GM19324 (cell line): ENCODE measurements at regions not wholly inside any gene's neighbourhood (a gene's known extent, or its start where the extent isn't known, plus 50 kb on each side); places are given as distances from the start of the nearest gene placed in this dataset.
"Not testable (repeated sequence)": the region's sequence is repeated elsewhere in the genome, so short reads cannot be mapped to it uniquely, and the experiment has no call there.

ENCODE experiments used
- ATAC-seq: cut with Tn5 transposase; IDR thresholded peaks from one replicate; pipeline ENCODE4 v1.9.1; 2021; ENCODE audit warnings: mild to moderate bottlenecking, moderate library complexity; ENCODE audit not compliant: unreplicated experiment, low FRiP score

DNA sequence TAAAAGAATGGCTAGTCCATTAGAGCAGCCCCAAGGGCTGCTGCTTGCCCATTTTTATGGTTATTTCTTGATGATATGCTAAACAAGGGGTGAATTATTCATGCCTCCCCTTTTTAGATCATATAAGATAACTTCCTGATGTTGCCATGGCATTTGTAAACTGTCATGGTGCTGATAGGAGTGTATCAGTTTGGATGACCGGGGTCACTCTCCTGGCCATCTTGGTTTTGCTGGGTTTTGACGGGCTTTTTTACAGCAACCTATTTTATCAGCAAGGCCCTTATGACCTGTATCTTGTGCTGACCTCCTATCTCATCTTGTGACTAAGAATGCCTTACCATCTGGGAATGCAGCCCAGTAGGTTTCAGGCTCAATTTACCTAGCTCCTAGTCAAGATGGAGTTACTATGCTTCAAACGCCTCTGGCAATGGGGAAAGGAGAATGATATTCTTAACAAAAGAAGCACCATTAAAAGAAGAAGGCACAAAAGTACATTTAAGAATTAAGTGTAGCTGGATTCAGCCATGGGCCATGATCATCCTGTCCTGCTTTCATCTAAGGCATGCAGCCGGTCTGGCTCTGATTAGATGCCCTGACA, 1156.0 kb downstream of the PCDH9 start:
- no peak for ATAC-seq

DNA sequence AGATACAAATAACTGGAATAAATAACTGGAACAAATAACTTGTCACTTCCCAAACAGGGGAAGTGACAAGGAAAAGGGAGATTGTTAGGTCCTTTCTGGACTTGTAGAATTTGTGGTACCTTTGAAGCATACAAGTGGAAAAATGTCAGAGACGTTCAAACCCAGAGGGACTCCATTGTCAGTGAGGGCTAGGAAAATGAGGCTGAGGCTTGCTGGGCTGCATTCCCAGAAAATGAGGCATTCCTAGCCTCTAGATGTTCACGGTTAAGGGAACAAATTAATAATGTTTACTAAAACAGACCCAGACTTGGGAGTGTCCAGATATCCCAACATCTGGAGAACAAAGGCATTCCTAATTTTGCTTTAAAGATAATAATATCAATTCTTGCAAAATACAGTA, 1158.0 kb downstream of the PCDH9 start:
- not testable (repeated sequence) for ATAC-seq

DNA sequence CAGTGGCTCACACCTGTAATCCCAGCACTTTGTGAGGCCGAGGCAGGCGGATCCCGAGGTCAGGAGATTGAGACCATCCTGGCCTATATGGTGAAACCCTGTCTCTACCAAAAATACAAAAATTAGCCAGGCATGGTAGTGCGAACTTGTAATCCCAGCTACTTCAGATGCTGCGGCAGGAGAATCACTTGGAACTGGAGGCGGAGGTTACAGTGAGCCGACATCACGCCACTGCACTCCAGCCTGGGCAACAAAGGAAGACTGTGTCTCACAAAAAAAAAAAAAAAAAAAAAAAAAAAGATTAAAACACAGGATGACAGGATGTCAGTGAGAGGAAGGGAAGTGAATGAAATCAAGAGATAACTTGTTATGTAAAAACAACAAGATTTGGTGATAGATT, 1158.5 kb downstream of the PCDH9 start:
- ATAC-seq = no peak

DNA sequence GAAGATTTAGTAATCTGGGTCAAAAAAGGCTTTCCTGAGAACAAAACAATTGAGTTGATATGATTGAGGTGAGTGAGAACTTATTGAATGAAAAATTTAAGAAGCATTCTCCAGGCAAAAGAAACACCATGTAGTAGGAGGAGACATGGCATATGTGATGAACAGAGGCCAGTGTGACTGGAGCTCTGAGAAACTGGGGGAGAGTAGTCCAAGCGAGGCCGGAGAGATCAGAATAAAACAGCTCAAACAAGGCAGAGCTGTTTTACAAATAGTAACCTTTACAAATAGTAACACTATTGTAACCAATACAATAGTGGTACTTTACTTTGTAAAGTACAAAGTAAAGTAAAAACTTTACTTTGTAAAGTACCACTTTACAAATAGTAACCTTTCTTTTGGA, 1159.1 kb downstream of the PCDH9 start:
- ATAC-seq = no peak

DNA sequence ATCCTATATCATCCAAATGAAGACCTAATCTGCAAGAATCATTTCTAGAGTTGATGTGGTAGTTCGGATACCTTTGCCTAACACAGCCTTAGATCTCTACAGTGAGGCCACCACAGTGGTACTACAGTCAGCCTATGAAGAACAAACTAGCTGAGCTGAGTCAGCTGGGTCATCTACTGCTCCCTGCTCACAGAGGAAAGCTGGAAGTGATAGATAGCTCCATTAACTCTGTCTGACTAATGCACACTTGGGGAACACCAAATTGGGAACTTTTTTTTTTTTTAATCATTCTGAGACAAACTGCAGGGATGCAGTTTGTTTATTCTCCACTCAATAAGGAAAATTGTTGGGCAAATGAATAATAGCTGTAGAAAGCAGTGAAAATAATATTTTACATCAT, 1160.6 kb downstream of the PCDH9 start:
- ATAC-seq = no peak

DNA sequence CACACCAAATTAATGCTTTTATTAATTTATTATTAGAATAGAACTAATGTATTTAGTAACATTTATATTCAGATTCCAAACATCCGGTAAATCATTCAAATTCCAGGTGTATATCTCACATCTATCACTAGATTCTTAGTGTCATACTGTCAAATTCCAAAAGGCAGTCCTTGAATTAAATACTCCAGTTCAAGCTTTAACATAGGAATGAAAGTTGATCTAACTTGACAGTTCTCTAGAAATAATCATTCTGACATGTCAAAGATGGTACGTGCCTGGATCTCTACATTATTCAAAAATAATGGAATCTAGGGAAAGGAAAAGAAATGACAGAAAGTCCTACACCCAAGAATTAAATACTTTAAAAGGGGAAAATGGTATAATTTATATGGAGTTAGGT, 1161.5 kb downstream of the PCDH9 start:
- no peak for ATAC-seq

DNA sequence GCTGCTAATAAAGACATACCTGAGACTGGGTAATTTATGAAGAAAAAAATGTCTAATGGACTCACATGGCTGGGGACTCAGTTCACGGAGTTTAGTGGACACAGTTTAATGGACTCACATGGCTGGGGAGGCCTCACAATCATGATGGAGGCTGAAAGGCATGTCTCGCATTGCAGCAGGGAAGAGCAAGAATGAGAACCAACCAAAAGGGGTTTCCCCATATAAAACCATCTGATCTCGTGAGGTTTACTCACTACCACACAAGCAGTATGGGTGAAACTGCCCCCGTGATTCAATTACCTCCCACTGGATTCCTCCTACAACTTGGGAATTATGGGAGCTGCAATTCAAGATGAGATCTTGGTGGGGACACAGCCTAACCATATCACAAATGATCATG, 1181.2 kb downstream of the PCDH9 start:
- no peak for ATAC-seq

DNA sequence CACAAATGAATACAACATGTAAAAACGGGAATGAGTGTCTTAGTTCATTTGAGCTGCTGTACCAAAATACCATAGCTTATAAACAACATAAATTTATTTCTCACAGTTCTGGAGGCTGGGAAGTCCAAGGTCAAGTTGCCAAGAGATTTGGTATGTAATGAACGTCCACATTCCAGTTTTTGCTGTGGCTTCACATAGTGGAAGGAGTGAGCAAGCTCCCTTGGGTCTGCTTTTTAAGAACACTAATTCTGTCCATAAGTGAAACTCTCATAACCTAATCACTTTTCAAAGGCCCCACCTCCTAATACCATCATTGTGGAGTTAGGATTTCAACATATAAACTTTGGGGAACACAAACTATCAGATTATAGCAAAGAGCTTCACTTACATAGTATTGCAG, 1189.6 kb downstream of the PCDH9 start:
- ATAC-seq = no peak

DNA sequence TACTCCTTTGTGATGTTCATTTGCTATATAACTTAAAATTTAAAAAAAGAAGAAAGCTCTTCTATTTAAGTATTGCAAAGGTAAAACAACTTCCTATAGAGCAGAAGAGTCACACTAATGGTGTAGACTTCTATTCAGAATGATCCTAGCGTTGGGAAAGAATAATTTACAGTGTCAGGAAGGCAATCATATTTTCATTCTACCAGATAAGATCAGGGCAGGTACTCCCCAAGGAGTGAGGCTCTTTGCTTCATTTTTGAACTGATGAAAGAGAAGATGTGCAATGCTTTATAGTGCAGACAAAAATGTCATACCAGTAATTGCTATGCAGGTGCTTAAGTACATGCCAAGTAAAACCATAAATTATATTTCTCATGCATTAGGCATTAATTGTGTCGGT, 1193.0 kb downstream of the PCDH9 start:
- no peak for ATAC-seq

DNA sequence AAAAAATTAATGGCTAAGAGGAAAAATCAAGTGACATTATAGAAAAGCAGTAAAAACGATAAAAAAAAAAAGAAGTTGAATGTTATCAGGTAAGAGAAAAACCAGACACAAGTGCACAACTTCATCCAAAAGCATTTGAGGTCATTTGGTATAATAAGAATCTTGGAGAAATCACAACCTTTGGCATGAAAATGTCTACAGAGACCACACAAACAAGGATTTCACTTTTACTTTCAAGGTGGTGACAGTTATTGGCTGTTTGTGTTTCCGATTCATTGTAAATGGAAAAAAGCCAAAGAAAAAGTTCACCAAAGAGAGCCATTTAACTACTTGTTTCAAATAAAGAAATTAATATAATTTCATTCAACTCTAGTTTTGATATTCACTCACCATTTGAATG, 1193.5 kb downstream of the PCDH9 start:
- no peak for ATAC-seq

DNA sequence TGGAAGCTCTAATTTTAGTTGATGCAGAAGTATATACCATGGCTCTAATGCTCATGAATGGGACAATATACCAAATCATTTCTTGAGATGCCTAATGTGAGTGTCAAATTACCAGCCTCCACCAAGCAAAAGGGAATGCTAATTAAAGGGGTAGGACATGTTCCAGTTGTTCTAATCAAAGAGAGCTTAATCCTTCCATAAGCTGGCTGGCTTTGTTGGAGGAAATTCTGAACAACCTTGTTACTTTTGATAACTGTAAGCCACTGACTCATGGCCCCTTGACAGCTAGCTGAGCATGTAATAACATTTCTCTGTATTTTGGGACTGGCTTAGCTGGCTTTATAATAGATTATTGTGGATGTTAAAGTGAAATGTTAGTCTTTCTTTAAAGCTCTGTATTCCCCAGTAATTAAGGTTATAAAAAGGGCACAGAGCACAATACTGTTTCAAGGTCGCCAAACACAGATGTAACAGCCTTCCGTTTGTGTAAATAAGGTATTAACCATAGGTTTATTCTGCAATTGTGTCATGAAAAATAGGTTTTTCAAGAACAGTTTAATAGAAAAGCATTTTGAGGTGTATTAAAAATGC, 1194.0 kb downstream of the PCDH9 start:
- no peak for ATAC-seq

DNA sequence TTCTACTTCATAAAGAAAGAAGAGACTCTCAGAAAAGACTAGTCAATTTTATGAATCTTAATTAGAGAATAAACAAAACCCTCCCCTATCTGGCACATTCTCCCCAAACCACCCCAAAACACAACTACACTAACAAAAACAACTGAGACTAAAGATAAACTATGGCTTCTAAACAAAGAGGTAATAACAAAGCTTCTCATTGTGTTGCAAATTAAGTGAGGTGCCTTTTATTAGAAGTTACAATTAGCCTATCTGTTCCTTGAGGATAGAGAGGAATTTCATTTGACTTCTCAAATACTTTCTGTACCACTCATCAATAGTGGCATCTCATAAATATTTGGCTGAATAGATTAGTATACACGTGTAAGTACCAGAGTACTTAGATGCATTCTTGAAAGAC, 1196.2 kb downstream of the PCDH9 start:
- ATAC-seq = no peak

DNA sequence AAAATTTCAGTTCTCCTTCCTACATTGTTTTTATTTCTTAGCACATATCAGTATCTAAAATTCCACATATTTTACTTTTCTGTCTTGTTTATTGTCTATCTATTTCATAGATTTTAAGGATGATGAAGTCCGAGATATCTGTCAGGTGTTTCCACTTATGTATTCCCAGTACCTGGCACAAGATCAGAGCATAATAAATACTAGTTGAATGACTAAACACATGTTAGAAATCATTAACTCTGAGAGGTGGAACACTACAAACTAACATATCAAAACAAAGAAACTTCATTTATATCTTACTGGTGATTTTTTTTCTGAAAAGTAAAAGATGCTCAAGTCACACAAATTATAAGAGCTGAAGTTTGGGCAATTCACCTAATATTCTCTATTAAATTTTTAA, 1208.3 kb downstream of the PCDH9 start:
- ATAC-seq = no peak

DNA sequence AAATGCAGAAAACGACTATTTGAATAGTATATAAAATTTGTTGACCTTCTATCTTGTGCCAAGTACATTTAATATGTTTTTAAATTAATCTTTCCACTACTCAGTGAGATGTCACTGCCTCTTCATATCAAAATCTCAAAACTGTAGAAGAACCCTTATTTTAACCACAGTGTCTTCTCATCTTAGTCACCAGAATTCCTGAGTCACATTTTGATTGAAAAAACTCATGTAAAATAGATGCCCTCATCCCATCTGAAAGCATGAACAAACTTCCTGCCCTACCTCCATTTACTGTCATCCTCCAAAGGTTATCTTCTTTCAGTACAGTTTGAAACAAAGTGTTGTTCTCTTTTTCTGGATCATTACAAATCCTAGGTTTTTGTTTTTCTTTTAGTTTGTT, 1215.4 kb downstream of the PCDH9 start:
- ATAC-seq = no peak

DNA sequence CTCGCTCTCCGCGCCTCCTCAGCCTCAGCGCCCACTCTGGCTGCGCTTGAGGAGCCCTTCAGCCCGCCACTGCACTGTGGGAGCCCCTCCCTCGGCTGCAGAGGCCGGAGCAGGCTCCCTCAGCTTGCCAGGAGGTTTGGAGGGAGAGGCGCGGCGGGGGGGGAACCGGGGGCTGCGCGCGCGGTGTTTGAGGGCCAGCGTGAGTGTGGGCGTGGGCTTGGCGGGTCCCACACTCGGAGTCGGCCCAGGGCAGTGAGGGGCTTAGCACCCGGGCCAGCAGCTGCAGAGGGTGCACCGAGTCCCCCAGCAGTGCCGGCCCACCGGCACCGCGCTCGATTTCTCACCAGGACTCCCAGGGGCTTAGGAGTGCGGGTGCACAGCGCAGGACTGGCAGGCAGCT, 1220.9 kb downstream of the PCDH9 start:
- ATAC-seq = no peak

DNA sequence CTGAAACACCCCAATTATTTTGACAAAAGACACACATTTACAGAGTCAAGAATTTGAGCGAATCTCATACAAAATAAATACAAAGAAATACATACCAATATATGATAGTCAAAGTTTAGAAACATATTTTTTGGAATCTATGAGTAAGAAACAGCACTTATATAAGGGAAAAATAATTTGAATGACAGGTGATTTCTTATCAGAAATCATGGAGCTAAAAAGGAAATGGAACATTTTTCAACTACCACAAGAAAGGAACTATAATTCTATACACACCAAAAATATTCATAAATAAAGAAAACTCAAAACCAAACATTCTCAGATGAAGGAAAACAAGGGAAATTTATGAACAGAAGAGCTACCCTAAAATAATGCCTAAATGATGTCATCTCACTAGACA, 1226.6 kb downstream of the PCDH9 start:
- ATAC-seq = no peak

DNA sequence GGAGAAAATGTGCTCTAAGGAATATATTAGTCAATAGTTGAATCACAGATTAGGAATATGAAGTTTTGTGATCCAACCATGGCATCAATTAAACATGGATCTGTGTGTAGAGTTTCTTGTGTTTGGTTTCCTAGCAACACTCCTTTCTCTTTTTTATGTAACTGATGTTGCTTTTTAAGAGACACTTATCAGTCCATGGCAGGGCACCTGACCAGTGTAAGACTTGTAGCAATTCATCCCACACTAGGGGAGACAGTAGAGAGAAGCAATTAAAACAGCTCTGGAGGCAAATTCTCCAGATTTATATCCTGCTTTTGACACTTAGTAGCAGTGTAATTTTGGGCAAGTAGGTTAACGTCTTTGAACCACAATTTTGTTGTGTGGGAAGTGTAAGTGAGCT, 1229.0 kb downstream of the PCDH9 start:
- ATAC-seq = no peak

DNA sequence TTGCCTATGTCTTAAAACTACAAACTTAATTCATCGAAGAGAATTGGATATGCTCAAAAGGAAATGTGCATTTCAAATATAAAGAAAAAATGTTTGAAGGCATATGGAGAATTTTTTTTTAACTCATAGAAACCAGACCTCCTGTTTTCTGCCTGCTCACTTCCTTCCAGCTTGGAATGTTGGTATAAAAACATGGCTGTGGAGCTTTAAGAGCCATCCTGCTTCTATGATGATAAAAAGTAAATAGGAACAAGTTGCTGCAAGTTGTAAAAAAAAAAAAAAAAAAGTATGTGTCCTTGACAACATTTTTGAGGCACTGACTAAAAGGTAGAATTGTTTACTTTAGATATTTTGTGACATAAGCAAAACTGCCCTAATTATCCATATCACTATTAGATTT, 1230.7 kb downstream of the PCDH9 start:
- no peak for ATAC-seq

DNA sequence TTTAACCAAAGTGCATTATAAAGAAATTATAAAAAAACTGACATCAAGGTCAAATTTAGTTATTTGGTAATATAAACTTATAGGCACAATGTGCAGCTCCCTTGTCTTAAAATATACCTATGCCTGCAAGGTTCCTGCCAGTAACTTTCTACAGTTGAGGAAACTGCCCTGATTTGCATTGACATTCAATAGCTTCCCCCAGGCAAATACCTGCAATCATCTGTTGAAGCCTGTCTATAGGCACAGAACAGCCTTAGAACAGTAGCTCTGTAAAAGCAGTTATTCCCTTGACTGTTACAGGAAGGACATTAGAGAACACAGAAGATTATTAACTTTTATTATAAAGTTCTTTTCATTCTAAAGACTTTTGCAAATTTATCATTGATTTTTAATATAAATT, 1239.5 kb downstream of the PCDH9 start:
- ATAC-seq = no peak

DNA sequence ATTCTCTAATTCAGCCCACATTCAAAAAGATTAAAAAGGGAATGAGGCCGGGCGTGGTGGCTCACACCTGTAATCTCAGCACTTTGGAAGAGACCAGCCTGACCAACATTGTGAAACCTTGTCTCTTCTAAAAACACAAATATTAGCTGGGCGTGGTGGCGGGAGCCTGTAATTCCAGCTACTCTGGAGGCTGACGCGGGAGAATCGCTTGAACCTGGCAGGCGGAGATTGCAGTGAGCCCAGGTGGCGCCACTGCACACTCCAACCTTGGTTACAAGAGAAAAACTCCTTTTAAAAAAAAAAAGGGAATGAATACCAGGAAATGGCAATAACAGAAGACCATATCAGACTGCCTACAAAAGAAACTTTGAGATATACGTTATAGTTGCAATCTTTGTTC, 1244.5 kb downstream of the PCDH9 start:
- no peak for ATAC-seq

DNA sequence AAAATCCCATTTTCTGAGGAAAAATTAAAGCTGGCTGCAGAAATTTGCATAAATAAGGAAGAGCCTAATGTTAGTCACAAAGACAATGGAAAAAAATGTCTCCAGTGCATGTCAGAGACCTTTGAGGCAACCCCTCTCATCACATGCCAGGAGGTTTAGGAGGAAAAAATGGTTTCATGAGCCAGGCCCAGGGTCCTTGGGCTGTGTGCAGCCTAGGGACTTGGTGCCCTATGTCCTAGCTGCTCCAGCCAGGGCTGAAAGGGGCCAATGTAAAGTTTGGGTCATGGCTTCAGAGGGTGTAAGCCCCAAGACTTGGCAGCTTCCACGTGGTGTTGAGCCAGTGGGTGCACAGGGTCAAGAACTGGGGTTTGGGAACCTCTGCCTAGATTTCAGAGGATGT, 1252.6 kb downstream of the PCDH9 start:
- ATAC-seq = no peak

DNA sequence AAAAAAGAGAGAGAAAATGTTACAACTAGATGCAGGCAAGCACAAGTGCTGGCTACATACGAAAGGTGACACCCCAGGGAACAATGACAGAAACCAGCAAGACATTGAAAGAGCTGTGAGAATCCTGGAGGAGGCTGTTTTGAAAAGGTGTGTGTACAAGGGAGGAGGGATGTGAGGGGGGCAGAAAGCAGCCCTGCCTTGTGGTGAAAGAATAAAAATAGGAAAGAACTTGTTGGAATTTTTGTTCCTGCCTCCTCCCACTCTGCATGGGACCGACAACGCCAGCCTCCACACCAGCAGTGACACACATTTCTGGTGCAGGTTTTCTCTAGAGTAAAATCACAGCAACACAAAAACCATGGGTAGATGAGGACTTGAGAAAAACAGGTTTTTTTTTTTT, 1258.6 kb downstream of the PCDH9 start:
- no peak for ATAC-seq

DNA sequence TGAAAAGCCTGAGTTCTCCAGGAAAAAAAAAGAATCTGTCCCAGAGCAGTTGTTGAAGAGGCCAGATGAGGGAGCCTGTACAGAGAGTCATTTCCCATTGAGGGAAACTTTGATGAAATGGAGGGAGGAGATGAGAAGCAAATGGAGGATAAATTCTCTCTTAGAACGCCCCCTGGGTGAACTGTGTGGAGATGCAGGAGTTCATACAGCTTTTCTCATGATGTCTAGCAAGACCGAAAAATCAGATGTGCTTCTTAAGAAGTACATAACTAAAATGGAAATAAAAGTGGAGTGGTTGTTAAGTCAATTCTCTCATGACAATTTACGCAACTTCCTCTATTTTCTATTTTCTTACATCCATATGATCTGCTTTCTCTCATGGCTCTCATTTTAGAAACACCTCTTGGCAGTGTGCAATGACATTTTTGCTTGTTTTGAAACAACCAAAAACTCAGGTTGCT, 1263.1 kb downstream of the PCDH9 start:
- no peak for ATAC-seq
